GM12878 (cell line): ENCODE measurements at regions not wholly inside any gene's neighbourhood (a gene's known extent, or its start where the extent isn't known, plus 50 kb on each side); places are given as distances from the start of the nearest gene placed in this dataset.

Source experiments
- CREB1 ChIP-seq: IDR thresholded peaks from 2 replicates; pipeline ENCODE4 v1.6.1; 2012; ENCODE audit warnings: low read depth, mild to moderate bottlenecking, inconsistent platforms
- EED ChIP-seq: sonication (generic); IDR thresholded peaks from 2 replicates; pipeline ENCODE4 v1.6.1; 2016; ENCODE audit warnings: antibody characterized with exemption, low read depth
- EGR1 ChIP-seq, 2 experiments: IDR thresholded peaks; 1 replicate in 1 of 2; 2 replicates in 1 of 2; pipeline ENCODE4 v1.6.1; 2011 to 2012; ENCODE audit warnings: low read depth in 2 of 2, low read length in 2 of 2, borderline replicate concordance in 1 of 2, mild to moderate bottlenecking in 1 of 2, moderate library complexity in 1 of 2
- GATAD2B ChIP-seq: fragments of 450-650 bp; conservative IDR thresholded peaks from 2 replicates; pipeline ENCODE4 v1.6.1; 2017; ENCODE audit warnings: low read depth, mild to moderate bottlenecking, moderate library complexity
- IKZF2 ChIP-seq, 2 experiments: fragments of 450-650 bp; IDR thresholded peaks; 2 replicates each; pipeline ENCODE4 v1.6.1; 2017; ENCODE audit warnings: mild to moderate bottlenecking in 2 of 2, moderate library complexity in 2 of 2
- NFIC ChIP-seq: IDR thresholded peaks from 2 replicates; pipeline ENCODE4 v1.6.1; 2012; ENCODE audit warnings: low read depth, mild to moderate bottlenecking, inconsistent platforms, low read length, moderate library complexity
- NFXL1 ChIP-seq: fragments of 450-650 bp; IDR thresholded peaks from 2 replicates; pipeline ENCODE4 v1.6.1; 2017; ENCODE audit warnings: antibody characterized with exemption, mild to moderate bottlenecking, borderline replicate concordance
- RUNX3 ChIP-seq: IDR thresholded peaks from 2 replicates; pipeline ENCODE4 v1.6.1; 2012; ENCODE audit warnings: low read length, inconsistent platforms
- SMARCA5 ChIP-seq: fragments of 450-650 bp; IDR thresholded peaks from 2 replicates; pipeline ENCODE4 v1.6.1; 2017; ENCODE audit warnings: mild to moderate bottlenecking
- SRF ChIP-seq, 2 experiments: IDR thresholded peaks; 2 replicates each; pipeline ENCODE4 v1.6.1; 2011; ENCODE audit warnings: low read depth in 2 of 2, low read length in 2 of 2, mild to moderate bottlenecking in 1 of 2, moderate library complexity in 1 of 2
- TCF3 ChIP-seq: IDR thresholded peaks from 2 replicates; pipeline ENCODE4 v1.6.1; 2012; ENCODE audit warnings: low read depth, mild to moderate bottlenecking, low read length, borderline replicate concordance; ENCODE audit not compliant: insufficient read depth
- ZBED1 ChIP-seq: IDR thresholded peaks from 2 replicates; pipeline ENCODE4 v1.6.1; 2016; ENCODE audit warnings: borderline replicate concordance
- TF ChIP-seq, protein P1 (sequence below): fragments of 450-650 bp; IDR thresholded peaks from 2 replicates; pipeline ENCODE4 v1.6.1; 2016; ENCODE audit warnings: mild to moderate bottlenecking, moderate library complexity, borderline replicate concordance
- TF ChIP-seq, protein P2 (sequence below): fragments of 450-650 bp; IDR thresholded peaks from 2 replicates; pipeline ENCODE4 v1.6.1; 2016; ENCODE audit warnings: mild to moderate bottlenecking
- TF ChIP-seq, protein P3 (sequence below): fragments of 150-350 bp; IDR thresholded peaks from 2 replicates; pipeline ENCODE4 v1.6.1; 2014; ENCODE audit warnings: mild to moderate bottlenecking, low read depth, low read length
- TF ChIP-seq, protein P4 (sequence below): IDR thresholded peaks from 2 replicates; pipeline ENCODE4 v1.6.1; 2012; ENCODE audit warnings: low read length, inconsistent platforms
- TF ChIP-seq, protein P5 (sequence below): IDR thresholded peaks from 2 replicates; pipeline ENCODE4 v1.6.1; 2012; ENCODE audit warnings: low read depth, low read length, improper control_type of control experiment

DNA sequence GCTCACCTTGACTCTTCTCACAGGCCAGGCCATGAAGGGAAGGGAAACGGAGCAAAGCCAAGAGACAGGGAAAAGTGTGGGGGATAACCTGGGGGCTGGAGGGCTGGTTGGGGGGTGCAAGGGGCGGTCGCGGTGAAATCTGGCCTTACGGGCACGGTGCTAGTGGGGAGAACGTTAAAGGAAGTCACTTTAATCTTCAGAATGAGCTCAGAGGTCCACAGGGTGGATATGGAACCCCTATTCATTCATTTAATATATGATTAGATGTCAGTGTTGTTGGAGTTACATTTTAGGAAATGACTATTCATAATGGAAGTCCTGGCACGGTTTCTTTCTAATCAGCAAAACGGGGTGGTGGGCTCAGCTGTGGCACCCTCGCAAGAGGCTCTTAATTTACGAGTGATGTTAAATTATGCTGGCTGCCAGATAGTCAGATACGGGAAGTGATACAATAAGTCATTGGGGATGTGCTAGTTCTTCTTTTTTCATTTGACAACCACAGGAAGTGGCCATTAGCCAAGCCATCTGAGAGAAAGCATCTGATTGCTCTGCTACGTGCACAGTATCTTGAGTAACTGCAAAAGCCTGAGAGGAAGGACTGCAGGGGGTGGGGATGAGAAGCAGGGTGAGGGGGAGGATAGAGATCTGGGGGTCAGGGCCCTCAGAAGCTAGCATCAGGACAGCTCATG is 253.0 kb downstream of the QKI start (continued):
- TF ChIP-seq, protein P1, sequence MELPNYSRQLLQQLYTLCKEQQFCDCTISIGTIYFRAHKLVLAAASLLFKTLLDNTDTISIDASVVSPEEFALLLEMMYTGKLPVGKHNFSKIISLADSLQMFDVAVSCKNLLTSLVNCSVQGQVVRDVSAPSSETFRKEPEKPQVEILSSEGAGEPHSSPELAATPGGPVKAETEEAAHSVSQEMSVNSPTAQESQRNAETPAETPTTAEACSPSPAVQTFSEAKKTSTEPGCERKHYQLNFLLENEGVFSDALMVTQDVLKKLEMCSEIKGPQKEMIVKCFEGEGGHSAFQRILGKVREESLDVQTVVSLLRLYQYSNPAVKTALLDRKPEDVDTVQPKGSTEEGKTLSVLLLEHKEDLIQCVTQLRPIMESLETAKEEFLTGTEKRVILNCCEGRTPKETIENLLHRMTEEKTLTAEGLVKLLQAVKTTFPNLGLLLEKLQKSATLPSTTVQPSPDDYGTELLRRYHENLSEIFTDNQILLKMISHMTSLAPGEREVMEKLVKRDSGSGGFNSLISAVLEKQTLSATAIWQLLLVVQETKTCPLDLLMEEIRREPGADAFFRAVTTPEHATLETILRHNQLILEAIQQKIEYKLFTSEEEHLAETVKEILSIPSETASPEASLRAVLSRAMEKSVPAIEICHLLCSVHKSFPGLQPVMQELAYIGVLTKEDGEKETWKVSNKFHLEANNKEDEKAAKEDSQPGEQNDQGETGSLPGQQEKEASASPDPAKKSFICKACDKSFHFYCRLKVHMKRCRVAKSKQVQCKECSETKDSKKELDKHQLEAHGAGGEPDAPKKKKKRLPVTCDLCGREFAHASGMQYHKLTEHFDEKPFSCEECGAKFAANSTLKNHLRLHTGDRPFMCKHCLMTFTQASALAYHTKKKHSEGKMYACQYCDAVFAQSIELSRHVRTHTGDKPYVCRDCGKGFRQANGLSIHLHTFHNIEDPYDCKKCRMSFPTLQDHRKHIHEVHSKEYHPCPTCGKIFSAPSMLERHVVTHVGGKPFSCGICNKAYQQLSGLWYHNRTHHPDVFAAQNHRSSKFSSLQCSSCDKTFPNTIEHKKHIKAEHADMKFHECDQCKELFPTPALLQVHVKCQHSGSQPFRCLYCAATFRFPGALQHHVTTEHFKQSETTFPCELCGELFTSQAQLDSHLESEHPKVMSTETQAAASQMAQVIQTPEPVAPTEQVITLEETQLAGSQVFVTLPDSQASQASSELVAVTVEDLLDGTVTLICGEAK, result no peak
- TF ChIP-seq CREB1, result peak; percentile 69; the same call in 1 of the 2 replicates
- peak; percentile 71; the same call in 1 of the 2 replicates for TF ChIP-seq NFIC
- no peak for TF ChIP-seq NFXL1
- peak in 1 of 2 experiments; percentile 31; a peak in 1 of 4 replicates for TF ChIP-seq IKZF2 (IDR thresholded peaks at IDR 0.05)
- TF ChIP-seq EED, result peak; percentile 25; the same call in 1 of the 2 replicates
- TF ChIP-seq EGR1 (IDR thresholded peaks at IDR 0.05; ENCODE audit: borderline replicate concordance in 1 of 2, low read depth in 2 of 2, low read length in 2 of 2), result peak in 1 of 2 experiments; percentile 57; a peak in 2 of 3 replicates
- TF ChIP-seq TCF3, result peak; percentile 76; the same call in 1 of the 2 replicates
- TF ChIP-seq, protein P2, sequence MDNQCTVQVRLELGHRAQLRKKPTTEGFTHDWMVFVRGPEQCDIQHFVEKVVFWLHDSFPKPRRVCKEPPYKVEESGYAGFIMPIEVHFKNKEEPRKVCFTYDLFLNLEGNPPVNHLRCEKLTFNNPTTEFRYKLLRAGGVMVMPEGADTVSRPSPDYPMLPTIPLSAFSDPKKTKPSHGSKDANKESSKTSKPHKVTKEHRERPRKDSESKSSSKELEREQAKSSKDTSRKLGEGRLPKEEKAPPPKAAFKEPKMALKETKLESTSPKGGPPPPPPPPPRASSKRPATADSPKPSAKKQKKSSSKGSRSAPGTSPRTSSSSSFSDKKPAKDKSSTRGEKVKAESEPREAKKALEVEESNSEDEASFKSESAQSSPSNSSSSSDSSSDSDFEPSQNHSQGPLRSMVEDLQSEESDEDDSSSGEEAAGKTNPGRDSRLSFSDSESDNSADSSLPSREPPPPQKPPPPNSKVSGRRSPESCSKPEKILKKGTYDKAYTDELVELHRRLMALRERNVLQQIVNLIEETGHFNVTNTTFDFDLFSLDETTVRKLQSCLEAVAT, result 0 out of 2 replicates have a peak, but pooled peaks have one; percentile 18
- TF ChIP-seq SMARCA5, result no peak
- TF ChIP-seq, protein P3, sequence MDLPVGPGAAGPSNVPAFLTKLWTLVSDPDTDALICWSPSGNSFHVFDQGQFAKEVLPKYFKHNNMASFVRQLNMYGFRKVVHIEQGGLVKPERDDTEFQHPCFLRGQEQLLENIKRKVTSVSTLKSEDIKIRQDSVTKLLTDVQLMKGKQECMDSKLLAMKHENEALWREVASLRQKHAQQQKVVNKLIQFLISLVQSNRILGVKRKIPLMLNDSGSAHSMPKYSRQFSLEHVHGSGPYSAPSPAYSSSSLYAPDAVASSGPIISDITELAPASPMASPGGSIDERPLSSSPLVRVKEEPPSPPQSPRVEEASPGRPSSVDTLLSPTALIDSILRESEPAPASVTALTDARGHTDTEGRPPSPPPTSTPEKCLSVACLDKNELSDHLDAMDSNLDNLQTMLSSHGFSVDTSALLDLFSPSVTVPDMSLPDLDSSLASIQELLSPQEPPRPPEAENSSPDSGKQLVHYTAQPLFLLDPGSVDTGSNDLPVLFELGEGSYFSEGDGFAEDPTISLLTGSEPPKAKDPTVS, result no peak
- TF ChIP-seq, protein P4, sequence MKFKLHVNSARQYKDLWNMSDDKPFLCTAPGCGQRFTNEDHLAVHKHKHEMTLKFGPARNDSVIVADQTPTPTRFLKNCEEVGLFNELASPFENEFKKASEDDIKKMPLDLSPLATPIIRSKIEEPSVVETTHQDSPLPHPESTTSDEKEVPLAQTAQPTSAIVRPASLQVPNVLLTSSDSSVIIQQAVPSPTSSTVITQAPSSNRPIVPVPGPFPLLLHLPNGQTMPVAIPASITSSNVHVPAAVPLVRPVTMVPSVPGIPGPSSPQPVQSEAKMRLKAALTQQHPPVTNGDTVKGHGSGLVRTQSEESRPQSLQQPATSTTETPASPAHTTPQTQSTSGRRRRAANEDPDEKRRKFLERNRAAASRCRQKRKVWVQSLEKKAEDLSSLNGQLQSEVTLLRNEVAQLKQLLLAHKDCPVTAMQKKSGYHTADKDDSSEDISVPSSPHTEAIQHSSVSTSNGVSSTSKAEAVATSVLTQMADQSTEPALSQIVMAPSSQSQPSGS, result peak; percentile 68; the same call in 1 of the 2 replicates
- TF ChIP-seq GATAD2B, result no peak
- peak in 1 of 2 experiments; percentile 39; a peak in 1 of 4 replicates for TF ChIP-seq SRF (IDR thresholded peaks at IDR 0.05; ENCODE audit: low read depth in 2 of 2, low read length in 2 of 2)
- TF ChIP-seq, protein P5, sequence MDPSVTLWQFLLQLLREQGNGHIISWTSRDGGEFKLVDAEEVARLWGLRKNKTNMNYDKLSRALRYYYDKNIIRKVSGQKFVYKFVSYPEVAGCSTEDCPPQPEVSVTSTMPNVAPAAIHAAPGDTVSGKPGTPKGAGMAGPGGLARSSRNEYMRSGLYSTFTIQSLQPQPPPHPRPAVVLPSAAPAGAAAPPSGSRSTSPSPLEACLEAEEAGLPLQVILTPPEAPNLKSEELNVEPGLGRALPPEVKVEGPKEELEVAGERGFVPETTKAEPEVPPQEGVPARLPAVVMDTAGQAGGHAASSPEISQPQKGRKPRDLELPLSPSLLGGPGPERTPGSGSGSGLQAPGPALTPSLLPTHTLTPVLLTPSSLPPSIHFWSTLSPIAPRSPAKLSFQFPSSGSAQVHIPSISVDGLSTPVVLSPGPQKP, result no peak
- TF ChIP-seq RUNX3, result peak; percentile 90
- TF ChIP-seq ZBED1, result no peak
